Tibial nerve (tissue), 3 donors: ENCODE measurements at regions not wholly inside any gene's neighbourhood (a gene's known extent, or its start where the extent isn't known, plus 50 kb on each side); places are given as distances from the start of the nearest gene placed in this dataset.

Experiments
- CTCF ChIP-seq, 5 experiments: fragments of 200-600 bp in 3 of 5; fragments of 450-650 bp in 2 of 5; sonication (generic) in 3 of 5; IDR thresholded peaks; one replicate each; pipeline ENCODE4 v1.5.1; 2016 to 2019; ENCODE audit warnings: antibody characterized with exemption in 5 of 5, mild to moderate bottlenecking in 3 of 5, moderate library complexity in 2 of 5
- POLR2A ChIP-seq, 2 donors: fragments of 450-650 bp; IDR thresholded peaks; one replicate each; pipeline ENCODE4 v1.6.1; 2017; ENCODE audit warnings: antibody characterized with exemption in 2 of 2, mild to moderate bottlenecking in 2 of 2, moderate library complexity in 2 of 2

- no peak for TF ChIP-seq POLR2A (IDR thresholded peaks at IDR 0.05)
- no peak for TF ChIP-seq CTCF (IDR thresholded peaks at IDR 0.05)
Observed at GRCh38 chr5:116813356-116813755, 238.7 kb upstream of the SEMA6A start.
